OCI-LY1 (cell line): ENCODE measurements at regions not wholly inside any gene's neighbourhood (a gene's known extent, or its start where the extent isn't known, plus 50 kb on each side); places are given as distances from the start of the nearest gene placed in this dataset.

Experiments used
- CTCF ChIP-seq: fragments of 200-600 bp; sonication (generic), shearing (Covaris generic); IDR thresholded peaks from 2 replicates; pipeline ENCODE4 v1.5.1; 2017; ENCODE audit warnings: mild to moderate bottlenecking, antibody characterized with exemption, low read length, moderate library complexity, mixed read lengths
- EZH2 ChIP-seq: fragments of 200-600 bp; sonication (generic), shearing (Covaris generic); IDR thresholded peaks from 2 replicates; pipeline ENCODE4 v1.8.0; 2017; ENCODE audit warnings: borderline replicate concordance, mixed run types, mild to moderate bottlenecking, antibody characterized with exemption, low read length, moderate library complexity, mixed read lengths

- TF ChIP-seq CTCF: no peak
- TF ChIP-seq EZH2: no peak
Measured at GRCh38 chr15:93862791-93863190, 368.6 kb upstream of the MCTP2 start.
